Caco-2 (cell line): ENCODE measurements at regions not wholly inside any gene's neighbourhood (a gene's known extent, or its start where the extent isn't known, plus 50 kb on each side); places are given as distances from the start of the nearest gene placed in this dataset.

Experiments
- BruUV-seq: library from RNA; stranded (reverse); fragments of 400-500 nt; replicated peaks from 2 replicates; lab custom pipeline; 2021; lab: Mats Ljungman, UMichigan
- CTCF ChIA-PET: fragments of 300-600 bp; sonication (Branson Sonifier 250); formaldehyde crosslinking; loops from one replicate; lab custom pipeline; 2022; ENCODE audit warnings: antibody characterized with exemption; lab: Charles Lee
- POLR2A ChIA-PET: fragments of 300-600 bp; sonication (Branson Sonifier 250); formaldehyde crosslinking; loops from one replicate; lab custom pipeline; 2022; ENCODE audit warnings: antibody characterized with exemption; lab: Charles Lee
- DNase-seq, 2 experiments: peaks; one replicate each; pipeline versions ENCODE4 v3.0.0 to v3.0.0-alpha.2; 2020 to 2022
- H3K27me3 ChIP-seq: replicated peaks from 2 replicates; pipeline ENCODE4 v1.6.0; 2011; ENCODE audit warnings: low read length; ENCODE audit not compliant: control insufficient read depth, insufficient read depth
- H3K36me3 ChIP-seq: 2 replicates; pipeline ENCODE4 v1.5.1; 2011; ENCODE audit warnings: low read length; ENCODE audit not compliant: control insufficient read depth, insufficient read depth
- H3K4me1 ChIP-seq: fragments of 250-450 bp; sonication (Bioruptor Pico); 2 replicates; pipeline ENCODE4 v1.5.1; 2020; ENCODE audit warnings: mild to moderate bottlenecking
- H3K4me3 ChIP-seq: 2 replicates; pipeline ENCODE4 v1.5.1; 2011; ENCODE audit warnings: low read depth, mild to moderate bottlenecking, control low read depth, low read length
- H3K9me3 ChIP-seq: fragments of 250-450 bp; sonication (Bioruptor Pico); 2 replicates; pipeline ENCODE4 v1.5.1; 2020; ENCODE audit warnings: mild to moderate bottlenecking, moderate library complexity
- H3K27ac Mint-ChIP-seq: one replicate; pipeline ENCODE4 v1.8.0; 2022; ENCODE audit warnings: mixed read lengths; ENCODE audit not compliant: unreplicated experiment
- H3K27me3 Mint-ChIP-seq: one replicate; pipeline ENCODE4 v1.8.0; 2022; ENCODE audit warnings: mixed read lengths; ENCODE audit not compliant: insufficient read depth, unreplicated experiment
- H3K36me3 Mint-ChIP-seq: one replicate; pipeline ENCODE4 v1.8.0; 2022; ENCODE audit warnings: mild to moderate bottlenecking, mixed read lengths; ENCODE audit not compliant: insufficient read depth, unreplicated experiment
- H3K4me1 Mint-ChIP-seq: one replicate; pipeline ENCODE4 v1.8.0; 2022; ENCODE audit warnings: low read depth, mixed read lengths; ENCODE audit not compliant: unreplicated experiment
- H3K4me3 Mint-ChIP-seq: one replicate; pipeline ENCODE4 v1.8.0; 2022; ENCODE audit warnings: mild to moderate bottlenecking, moderate library complexity, mixed read lengths; ENCODE audit not compliant: unreplicated experiment
- H3K9me3 Mint-ChIP-seq: one replicate; pipeline ENCODE4 v1.8.0; 2022; ENCODE audit warnings: mixed read lengths; ENCODE audit not compliant: unreplicated experiment
- CTCF ChIP-seq, 2 experiments: fragments of 200-600 bp in 1 of 2; IDR thresholded peaks; 1 replicate in 1 of 2; 2 replicates in 1 of 2; pipeline versions ENCODE4 v1.5.1 to v1.8.0; 2011 to 2022; ENCODE audit warnings: antibody characterized with exemption in 1 of 2, control low read depth in 1 of 2, inconsistent platforms in 1 of 2, low read depth in 1 of 2, low read length in 1 of 2, mild to moderate bottlenecking in 1 of 2, moderate library complexity in 1 of 2; ENCODE audit not compliant: insufficient read depth in 1 of 2, severe bottlenecking in 1 of 2, unreplicated experiment in 1 of 2
- intact Hi-C: fragments of 100-400 bp; cut with micrococcal nuclease; formaldehyde crosslinking; loops from one replicate; pipeline ENCODE4 v1.10.0; 2022; ENCODE audit not compliant: unreplicated experiment

GRCh38 chr6:19356692-19357091, 480.5 kb upstream of the ID4 start:
- ChIA-PET CTCF (no interaction called here), POLR2A (no interaction called here)
- Histone ChIP-seq H3K27me3 (no peaks in the 10 kb centered on the region), H3K4me3 (no peak overlapping the region), H3K9me3 (no peaks in the 10 kb centered on the region), H3K4me1 (no peaks in the 10 kb centered on the region), H3K36me3 (no peaks in the 10 kb centered on the region)
- intact Hi-C loops: no loop called here
- no peak for TF ChIP-seq CTCF (IDR thresholded peaks at IDR 0.05; ENCODE audit: insufficient read depth in 1 of 2, low read depth in 1 of 2, low read length in 1 of 2, severe bottlenecking in 1 of 2, unreplicated experiment in 1 of 2)
- no peaks in the 10 kb centered on the region for H3K4me1 Mint-ChIP-seq
- no peaks in the 10 kb centered on the region for H3K36me3 Mint-ChIP-seq
- no TSS peak for BruUV-seq
- H3K27ac Mint-ChIP-seq: no peak overlapping the region
- H3K27me3 Mint-ChIP-seq: no peaks in the 10 kb centered on the region
- DNase-seq: no peak
- H3K4me3 Mint-ChIP-seq: no peak overlapping the region
- no peaks in the 10 kb centered on the region for H3K9me3 Mint-ChIP-seq

- TF ChIP-seq CTCF (IDR thresholded peaks at IDR 0.05; ENCODE audit: insufficient read depth in 1 of 2, low read depth in 1 of 2, low read length in 1 of 2, severe bottlenecking in 1 of 2, unreplicated experiment in 1 of 2): no peak
- Mint-ChIP-seq H3K4me3 (no peak overlapping the region), H3K9me3 (no peaks in the 10 kb centered on the region), H3K4me1 (no peaks in the 10 kb centered on the region), H3K27me3 (no peaks in the 10 kb centered on the region), H3K27ac (no peak overlapping the region), H3K36me3 (no peaks in the 10 kb centered on the region)
- CTCF ChIA-PET: no interaction called here
- no peak overlapping the region for H3K4me3 ChIP-seq
- no TSS peak for BruUV-seq
- no peaks in the 10 kb centered on the region for H3K36me3 ChIP-seq
- intact Hi-C loops: no loop called here
- H3K27me3 ChIP-seq: no peaks in the 10 kb centered on the region
- no peak for DNase-seq
- no peaks in the 10 kb centered on the region for H3K9me3 ChIP-seq
- no peaks in the 10 kb centered on the region for H3K4me1 ChIP-seq
- POLR2A ChIA-PET: no interaction called here
Observed at GRCh38 chr6:19362396-19362795, 474.8 kb upstream of the ID4 start.

- intact Hi-C loops: no loop called here
Observed at GRCh38 chr6:19368511-19368910, 468.7 kb upstream of the ID4 start.

More at GRCh38 chr6:19368511-19368910, 468.7 kb upstream of the ID4 start:
- Mint-ChIP-seq H3K4me3 (no peak overlapping the region), H3K36me3 (no peaks in the 10 kb centered on the region), H3K27ac (no peak overlapping the region), H3K4me1 (no peaks in the 10 kb centered on the region), H3K9me3 (no peaks in the 10 kb centered on the region), H3K27me3 (no peaks in the 10 kb centered on the region)
- no peak for DNase-seq
- H3K4me1 ChIP-seq: no peaks in the 10 kb centered on the region
- BruUV-seq: no TSS peak
- H3K4me3 ChIP-seq: no peak overlapping the region
- no peak for TF ChIP-seq CTCF (IDR thresholded peaks at IDR 0.05; ENCODE audit: insufficient read depth in 1 of 2, low read depth in 1 of 2, low read length in 1 of 2, severe bottlenecking in 1 of 2, unreplicated experiment in 1 of 2)
- ChIA-PET POLR2A (no interaction called here), CTCF (no interaction called here)
- no peaks in the 10 kb centered on the region for H3K27me3 ChIP-seq
- H3K9me3 ChIP-seq: no peaks in the 10 kb centered on the region
- no peaks in the 10 kb centered on the region for H3K36me3 ChIP-seq
